OCI-LY3 (cell line): ENCODE measurements at regions not wholly inside any gene's neighbourhood (a gene's known extent, or its start where the extent isn't known, plus 50 kb on each side); places are given as distances from the start of the nearest gene placed in this dataset.

ENCODE experiments used
- CTCF ChIP-seq: fragments of 200-600, 300-600 bp; sonication (generic); IDR thresholded peaks from 2 replicates; pipeline ENCODE4 v1.5.1; 2014; ENCODE audit warnings: antibody characterized with exemption, low read length, low read depth
- EZH2phosphoT487 ChIP-seq: fragments of 200-600 bp; shearing (Covaris generic); IDR thresholded peaks from 2 replicates; pipeline ENCODE4 v1.6.1; 2018; ENCODE audit warnings: antibody characterized with exemption, mixed run types, low read depth

GRCh38 chr13:107450931-107451330, 764.4 kb downstream of the LIG4 start:
- TF ChIP-seq CTCF (no peak), EZH2phosphoT487 (no peak)
